IPS-18a (cell line): ENCODE measurements at regions not wholly inside any gene's neighbourhood (a gene's known extent, or its start where the extent isn't known, plus 50 kb on each side); places are given as distances from the start of the nearest gene placed in this dataset.
A peak's percentile ranks its signal among the peaks of the same experiment; 100 is the strongest.

Source experiments
- H3K27ac ChIP-seq: one replicate; pipeline ENCODE4 v1.5.1; 2013; ENCODE audit warnings: low read length
- H3K27me3 ChIP-seq: one replicate; pipeline ENCODE4 v1.6.1; 2013; ENCODE audit warnings: mild to moderate bottlenecking, low read length; ENCODE audit not compliant: control insufficient read depth, insufficient read depth
- H3K36me3 ChIP-seq: one replicate; pipeline ENCODE4 v1.6.1; 2013; ENCODE audit warnings: low read depth, low read length; ENCODE audit not compliant: control insufficient read depth
- H3K4me1 ChIP-seq: one replicate; pipeline ENCODE4 v1.6.1; 2013; ENCODE audit warnings: low read depth, low read length; ENCODE audit not compliant: control insufficient read depth
- H3K4me3 ChIP-seq: one replicate; pipeline ENCODE4 v1.5.1; 2013; ENCODE audit warnings: low read length
- H3K9ac ChIP-seq: one replicate; pipeline ENCODE4 v1.6.1; 2013; ENCODE audit warnings: mild to moderate bottlenecking, low read length, moderate library complexity
- H3K9me3 ChIP-seq: one replicate; pipeline ENCODE4 v1.6.1; 2013; ENCODE audit warnings: low read depth, low read length; ENCODE audit not compliant: control insufficient read depth

DNA sequence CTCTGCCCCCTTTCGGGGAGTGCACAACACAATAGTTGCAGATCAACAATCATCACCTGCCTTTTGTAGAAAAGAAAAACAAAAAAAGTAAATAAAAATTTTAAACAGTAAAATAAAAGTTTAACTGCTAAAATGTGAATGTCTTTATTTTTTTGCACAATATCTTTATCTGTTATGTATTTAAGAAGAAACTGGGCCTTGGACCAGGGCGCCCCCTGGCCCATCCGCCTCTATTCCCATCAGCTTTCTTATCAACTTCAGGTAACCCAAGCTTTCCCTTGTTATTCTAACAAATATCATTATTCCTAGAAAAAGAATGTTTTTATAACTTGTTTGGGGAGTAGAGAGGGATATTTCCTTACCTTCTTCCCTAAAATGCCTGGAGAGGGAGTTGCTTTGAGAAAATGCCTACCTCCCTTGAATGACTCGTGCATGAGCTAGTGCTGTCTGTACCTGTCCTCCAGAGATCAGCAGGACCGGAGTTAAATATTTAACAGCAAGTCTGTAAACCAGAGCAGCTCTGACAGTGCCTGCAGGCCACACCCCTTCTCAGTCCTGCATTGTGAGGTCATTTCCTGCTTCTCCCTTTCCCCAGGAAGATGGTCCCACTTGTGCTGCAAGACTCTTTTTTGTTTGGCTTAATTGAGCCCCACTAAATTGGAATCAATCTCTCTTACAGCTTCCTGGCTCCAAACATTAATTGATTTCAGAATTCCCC is 192.8 kb upstream of the RGS6 start:
- no peak overlapping the region for H3K27ac ChIP-seq
- H3K36me3 ChIP-seq: peaks cover 13% of the 10 kb centered on the region
- no peaks in the 10 kb centered on the region for H3K27me3 ChIP-seq
- H3K4me1 ChIP-seq: no peaks in the 10 kb centered on the region
- no peak overlapping the region for H3K4me3 ChIP-seq
- H3K9ac ChIP-seq: no peak overlapping the region
- H3K9me3 ChIP-seq: no peaks in the 10 kb centered on the region

DNA sequence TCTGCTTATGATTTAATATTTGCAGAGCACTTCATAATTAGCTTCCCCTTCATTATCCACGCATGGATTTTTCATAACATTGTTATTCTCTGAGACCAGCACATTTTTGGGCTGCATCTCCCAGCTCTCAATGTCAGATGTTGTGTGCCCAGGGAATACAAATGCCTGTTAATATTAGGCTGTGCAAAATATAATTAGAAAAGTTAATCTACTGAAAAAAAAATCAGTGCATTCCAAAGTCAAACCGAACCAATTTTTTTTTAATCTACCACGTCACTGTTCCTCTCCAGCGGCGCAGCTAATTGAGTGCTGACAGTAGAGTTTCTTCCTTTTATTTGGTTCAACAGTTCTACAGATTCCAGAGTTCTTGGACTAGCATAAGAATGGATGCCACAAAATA is 191.0 kb upstream of the RGS6 start:
- H3K4me3 ChIP-seq: no peak overlapping the region
- H3K27ac ChIP-seq: no peak overlapping the region
- no peaks in the 10 kb centered on the region for H3K4me1 ChIP-seq
- H3K27me3 ChIP-seq: no peaks in the 10 kb centered on the region
- H3K9ac ChIP-seq: no peak overlapping the region
- no peaks in the 10 kb centered on the region for H3K36me3 ChIP-seq
- no peaks in the 10 kb centered on the region for H3K9me3 ChIP-seq

DNA sequence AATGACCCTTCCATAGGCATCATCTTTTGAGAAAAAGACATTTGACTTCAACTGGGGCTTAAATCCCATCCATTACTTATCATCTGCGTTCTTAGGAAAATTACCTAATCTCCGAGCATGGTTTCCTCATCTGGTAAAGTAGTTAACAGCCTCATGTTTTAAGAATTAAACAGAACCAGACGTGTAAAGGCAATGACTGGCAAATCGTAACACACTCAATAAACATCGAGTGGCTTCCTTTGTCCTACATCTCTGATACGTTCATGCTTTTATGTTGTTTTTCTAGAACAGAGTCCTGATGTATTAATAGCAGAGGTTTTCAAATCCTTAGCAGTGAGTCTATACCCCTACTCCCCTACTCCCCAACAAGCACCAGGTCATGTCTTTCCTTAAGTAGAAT is 189.7 kb upstream of the RGS6 start:
- H3K9ac ChIP-seq: no peak overlapping the region
- H3K4me3 ChIP-seq: no peak overlapping the region
- H3K9me3 ChIP-seq: no peaks in the 10 kb centered on the region
- no peak overlapping the region for H3K27ac ChIP-seq
- H3K27me3 ChIP-seq: no peaks in the 10 kb centered on the region
- no peaks in the 10 kb centered on the region for H3K4me1 ChIP-seq
- no peaks in the 10 kb centered on the region for H3K36me3 ChIP-seq

DNA sequence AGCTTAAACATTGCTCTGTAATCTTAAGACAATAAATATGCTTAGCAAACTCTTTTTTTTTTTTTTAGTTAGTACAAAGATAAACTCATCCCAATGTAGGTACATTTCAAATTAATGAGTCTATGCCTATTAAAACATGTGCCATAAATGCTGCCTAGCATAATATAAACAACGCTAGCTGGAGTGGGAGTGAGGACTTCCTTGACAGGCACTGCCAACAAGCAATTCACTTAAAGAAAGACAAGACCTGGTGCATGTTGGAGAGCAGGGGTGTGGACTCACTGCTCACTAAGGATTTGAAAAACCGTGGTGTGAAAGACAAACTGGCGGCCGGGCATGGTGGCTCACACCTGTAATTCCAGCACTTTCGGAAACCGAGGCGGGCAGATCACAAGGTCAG is 187.2 kb upstream of the RGS6 start:
- Histone ChIP-seq H3K27ac (no peak overlapping the region), H3K36me3 (no peaks in the 10 kb centered on the region), H3K9ac (no peak overlapping the region), H3K9me3 (no peaks in the 10 kb centered on the region), H3K4me3 (no peak overlapping the region), H3K4me1 (no peaks in the 10 kb centered on the region), H3K27me3 (no peaks in the 10 kb centered on the region)

DNA sequence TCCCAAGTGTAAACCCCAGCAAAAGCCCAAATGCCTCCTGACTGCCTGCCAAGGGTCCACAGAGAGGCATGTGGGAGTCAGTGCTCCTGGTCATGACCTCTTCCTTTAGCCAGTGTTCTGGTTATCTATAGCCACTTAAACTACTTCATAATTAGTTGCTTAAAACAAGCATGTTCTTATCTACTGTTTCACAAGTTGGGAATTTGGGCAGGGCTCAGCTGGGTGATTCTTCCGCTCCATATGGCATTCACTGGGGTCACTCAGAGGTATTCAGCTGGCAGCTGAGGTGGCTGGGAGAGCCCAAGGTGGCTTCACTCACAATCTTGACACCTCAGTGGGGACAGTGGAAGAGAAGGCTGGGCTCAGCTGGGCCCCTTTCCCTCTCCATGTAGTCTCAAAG is 184.0 kb upstream of the RGS6 start:
- Histone ChIP-seq H3K27me3 (no peaks in the 10 kb centered on the region), H3K27ac (no peak overlapping the region), H3K4me1 (no peaks in the 10 kb centered on the region), H3K4me3 (no peak overlapping the region), H3K9me3 (no peaks in the 10 kb centered on the region), H3K36me3 (no peaks in the 10 kb centered on the region), H3K9ac (no peak overlapping the region)

DNA sequence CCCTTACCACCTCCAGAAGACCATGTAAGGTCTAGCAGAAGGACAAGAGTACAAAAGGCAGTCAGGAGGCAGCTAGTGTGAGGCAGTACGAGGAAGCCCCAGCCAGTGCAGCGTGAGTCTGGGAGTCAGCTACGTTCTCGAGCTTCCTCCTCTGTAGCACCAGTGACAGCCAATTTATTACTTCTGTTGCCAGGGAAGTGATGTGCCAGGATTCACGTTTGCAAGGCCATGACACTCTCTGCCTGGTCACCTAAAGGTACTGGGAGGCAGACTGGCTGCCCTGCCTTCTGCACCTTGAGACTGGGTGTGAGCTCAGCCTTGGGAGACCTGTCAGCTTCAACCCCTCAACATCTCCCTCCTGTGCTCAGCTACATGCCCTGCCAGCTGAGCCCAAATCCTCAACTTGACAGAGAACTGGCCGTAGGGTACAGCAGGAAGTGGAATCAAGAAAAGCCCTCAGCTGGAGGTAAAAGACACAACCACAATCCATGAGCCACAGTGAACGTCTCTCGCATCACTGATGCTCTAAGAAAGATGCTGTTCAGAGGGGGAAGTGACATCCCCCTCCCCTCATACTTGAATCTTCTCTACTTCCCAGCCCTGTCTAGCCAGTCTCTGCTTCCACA is 182.5 kb upstream of the RGS6 start:
- H3K9ac ChIP-seq: no peak overlapping the region
- no peaks in the 10 kb centered on the region for H3K9me3 ChIP-seq
- no peak overlapping the region for H3K27ac ChIP-seq
- no peaks in the 10 kb centered on the region for H3K36me3 ChIP-seq
- no peaks in the 10 kb centered on the region for H3K27me3 ChIP-seq
- H3K4me3 ChIP-seq: no peak overlapping the region
- peaks cover 2% of the 10 kb centered on the region for H3K4me1 ChIP-seq

DNA sequence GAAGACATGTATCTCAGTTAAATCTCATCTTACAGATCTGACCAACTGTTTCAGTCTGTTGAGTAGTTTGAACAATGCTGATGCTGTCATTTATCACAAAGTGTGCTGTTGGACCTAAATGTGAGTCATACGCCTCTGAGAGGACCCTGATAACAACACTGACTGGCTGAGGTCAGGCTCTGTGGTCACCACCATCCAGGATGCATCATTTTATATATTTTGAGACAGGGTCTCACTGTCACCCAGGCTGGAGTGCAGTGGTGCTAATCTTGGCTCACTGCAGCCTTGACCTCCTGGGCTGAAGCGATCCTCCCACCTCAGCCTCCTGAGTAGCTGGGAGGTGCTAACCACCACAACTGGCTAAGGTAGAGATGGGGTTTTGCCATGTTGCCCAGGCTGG is 181.0 kb upstream of the RGS6 start:
- no peak overlapping the region for H3K27ac ChIP-seq

DNA sequence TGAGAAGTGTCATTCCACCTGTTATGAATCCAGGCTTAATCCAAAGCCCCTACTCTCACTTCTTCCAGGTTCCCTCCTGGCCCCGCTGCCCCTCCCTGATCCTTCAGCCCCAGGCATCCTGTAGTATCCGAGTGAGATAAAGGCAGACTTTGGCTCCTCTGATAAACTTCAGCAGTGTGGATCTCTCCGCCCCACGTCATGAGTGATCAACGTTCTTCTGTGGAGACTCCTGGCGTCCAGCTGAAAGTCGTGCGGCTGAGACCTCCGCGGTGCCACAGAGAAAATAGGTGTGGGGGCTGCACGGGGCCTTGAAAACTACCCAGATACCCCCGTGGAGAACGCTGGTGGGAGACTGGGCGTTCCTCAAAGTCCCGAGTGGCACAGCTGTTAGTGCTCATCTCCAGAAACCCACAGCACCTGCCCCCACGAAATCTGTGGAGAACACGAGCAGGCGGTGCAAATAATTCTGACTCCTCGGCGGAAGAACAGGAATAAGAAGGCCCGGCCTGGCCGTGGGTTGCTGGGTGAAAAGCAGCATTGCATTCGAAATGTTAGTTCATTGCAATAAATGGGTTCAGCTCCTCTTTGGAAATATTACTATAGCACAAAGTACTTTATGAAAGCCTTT is 180.0 kb upstream of the RGS6 start:
- H3K27ac ChIP-seq: no peak overlapping the region

More for the DNA sequence above, 181.0 kb upstream of the RGS6 start:
- Histone ChIP-seq H3K36me3 (no peaks in the 10 kb centered on the region), H3K9ac (no peak overlapping the region), H3K4me1 (peaks cover 3% of the 10 kb centered on the region), H3K27me3 (no peaks in the 10 kb centered on the region), H3K4me3 (no peak overlapping the region), H3K9me3 (no peaks in the 10 kb centered on the region)

DNA sequence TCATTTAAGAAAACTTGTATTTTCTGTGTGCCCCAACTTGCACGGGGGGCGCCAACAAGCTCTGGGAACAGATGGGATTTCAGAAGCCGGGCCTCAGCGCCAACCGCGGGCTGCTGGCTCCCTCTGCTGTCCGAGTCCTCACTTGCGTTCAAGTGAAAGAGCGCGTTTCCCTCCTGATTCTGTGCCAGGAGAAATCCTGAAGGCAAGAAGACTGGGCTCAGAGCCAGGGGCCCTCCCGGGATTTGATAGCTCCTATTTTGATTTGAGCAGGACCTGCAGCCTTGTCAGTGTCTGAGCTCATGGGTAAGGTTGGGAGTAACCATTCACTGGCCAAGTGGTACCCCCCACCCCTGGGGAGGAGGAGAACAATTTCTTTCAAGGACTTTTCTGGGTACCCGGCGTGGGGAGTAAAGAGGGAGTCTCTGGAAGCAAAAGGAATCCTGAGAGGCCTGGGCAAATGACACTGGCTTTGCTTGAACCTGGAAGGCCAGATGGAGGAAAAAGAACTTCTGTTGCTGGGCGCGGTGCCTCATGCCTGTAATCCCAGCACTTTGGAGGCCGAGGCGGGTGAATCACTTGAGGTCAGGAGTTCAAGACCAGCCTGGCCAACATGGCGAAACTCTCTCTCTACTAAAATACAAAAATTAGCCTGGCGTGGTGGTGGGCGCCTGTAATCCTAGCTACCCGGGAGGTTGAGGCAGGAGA is 179.0 kb upstream of the RGS6 start:
- Histone ChIP-seq H3K27me3 (no peaks in the 10 kb centered on the region), H3K4me3 (no peak overlapping the region), H3K27ac (no peak overlapping the region), H3K9ac (peak overlapping the region; percentile 15), H3K4me1 (peaks cover 3% of the 10 kb centered on the region), H3K36me3 (no peaks in the 10 kb centered on the region), H3K9me3 (no peaks in the 10 kb centered on the region)

More for the DNA sequence above, 180.0 kb upstream of the RGS6 start:
- Histone ChIP-seq H3K9me3 (no peaks in the 10 kb centered on the region), H3K27me3 (no peaks in the 10 kb centered on the region), H3K36me3 (no peaks in the 10 kb centered on the region), H3K9ac (no peak overlapping the region), H3K4me1 (peaks cover 3% of the 10 kb centered on the region), H3K4me3 (no peak overlapping the region)

DNA sequence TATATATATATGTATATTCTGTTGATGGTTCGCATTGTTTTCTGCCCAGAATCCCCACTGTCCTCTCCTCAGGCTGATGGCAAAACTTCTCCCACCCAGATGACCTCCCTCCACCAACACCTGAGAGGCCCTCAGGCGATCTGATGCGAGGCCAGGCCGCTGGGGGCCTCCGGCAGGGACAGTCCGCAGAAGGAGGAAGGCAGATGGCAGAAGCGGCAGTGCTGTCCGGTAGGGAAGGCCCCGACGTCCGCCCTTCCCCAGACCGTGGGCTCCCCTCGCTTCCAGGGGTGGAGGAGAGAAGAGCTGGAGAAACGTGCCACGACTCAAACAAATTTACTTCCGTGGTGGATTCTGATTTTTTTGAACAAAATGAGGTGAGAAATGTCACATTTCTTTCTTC is 178.3 kb upstream of the RGS6 start:
- H3K9me3 ChIP-seq: no peaks in the 10 kb centered on the region
- H3K36me3 ChIP-seq: no peaks in the 10 kb centered on the region
- H3K27ac ChIP-seq: no peak overlapping the region
- H3K9ac ChIP-seq: no peak overlapping the region
- peaks cover 3% of the 10 kb centered on the region for H3K4me1 ChIP-seq
- no peaks in the 10 kb centered on the region for H3K27me3 ChIP-seq
- H3K4me3 ChIP-seq: no peak overlapping the region

DNA sequence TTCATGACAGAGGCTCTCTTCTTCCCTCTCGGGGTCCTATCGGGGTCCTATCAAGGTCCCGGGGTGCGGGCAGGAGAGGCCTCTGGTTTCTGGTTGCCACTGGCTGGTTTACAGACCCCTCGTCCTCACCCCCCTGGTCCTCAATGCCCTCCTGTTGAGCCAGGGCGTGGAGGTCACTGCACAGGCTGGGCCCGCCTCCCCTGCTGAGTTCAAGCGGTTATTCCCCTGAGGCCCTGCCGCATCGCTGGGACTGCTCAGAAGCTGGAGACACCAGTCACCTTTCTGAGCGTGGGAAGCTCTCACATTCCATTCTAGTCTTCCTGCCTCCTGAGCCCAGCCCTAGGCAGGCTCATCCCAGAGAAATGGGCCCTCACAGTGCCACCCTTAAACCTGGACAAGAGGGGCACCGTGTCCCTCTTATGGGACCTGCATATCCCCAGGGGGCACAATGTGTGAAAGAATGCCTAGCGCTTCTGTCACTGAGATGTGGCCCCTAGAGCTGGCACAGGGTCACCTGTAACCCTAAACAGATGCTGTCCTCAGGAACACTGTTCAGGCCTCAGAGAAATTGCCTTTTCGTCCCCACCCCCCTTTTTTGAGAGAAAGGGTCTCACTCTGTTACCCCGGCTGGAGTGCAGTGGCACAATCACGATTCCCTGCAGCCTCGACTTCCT is 177.7 kb upstream of the RGS6 start:
- peaks cover 3% of the 10 kb centered on the region for H3K4me1 ChIP-seq
- no peak overlapping the region for H3K4me3 ChIP-seq
- no peaks in the 10 kb centered on the region for H3K9me3 ChIP-seq
- no peaks in the 10 kb centered on the region for H3K36me3 ChIP-seq
- no peaks in the 10 kb centered on the region for H3K27me3 ChIP-seq
- H3K27ac ChIP-seq: no peak overlapping the region
- no peak overlapping the region for H3K9ac ChIP-seq
